Embryonic facial prominence (tissue), 1 donor: ENCODE measurements at regions not wholly inside any gene's neighbourhood (a gene's known extent, or its start where the extent isn't known, plus 50 kb on each side); places are given as distances from the start of the nearest gene placed in this dataset.

Experiments
- DNase-seq: peaks from one replicate; pipeline ENCODE4 v3.0.0-alpha.2; 2016; ENCODE audit errors: extremely low spot score

DNA sequence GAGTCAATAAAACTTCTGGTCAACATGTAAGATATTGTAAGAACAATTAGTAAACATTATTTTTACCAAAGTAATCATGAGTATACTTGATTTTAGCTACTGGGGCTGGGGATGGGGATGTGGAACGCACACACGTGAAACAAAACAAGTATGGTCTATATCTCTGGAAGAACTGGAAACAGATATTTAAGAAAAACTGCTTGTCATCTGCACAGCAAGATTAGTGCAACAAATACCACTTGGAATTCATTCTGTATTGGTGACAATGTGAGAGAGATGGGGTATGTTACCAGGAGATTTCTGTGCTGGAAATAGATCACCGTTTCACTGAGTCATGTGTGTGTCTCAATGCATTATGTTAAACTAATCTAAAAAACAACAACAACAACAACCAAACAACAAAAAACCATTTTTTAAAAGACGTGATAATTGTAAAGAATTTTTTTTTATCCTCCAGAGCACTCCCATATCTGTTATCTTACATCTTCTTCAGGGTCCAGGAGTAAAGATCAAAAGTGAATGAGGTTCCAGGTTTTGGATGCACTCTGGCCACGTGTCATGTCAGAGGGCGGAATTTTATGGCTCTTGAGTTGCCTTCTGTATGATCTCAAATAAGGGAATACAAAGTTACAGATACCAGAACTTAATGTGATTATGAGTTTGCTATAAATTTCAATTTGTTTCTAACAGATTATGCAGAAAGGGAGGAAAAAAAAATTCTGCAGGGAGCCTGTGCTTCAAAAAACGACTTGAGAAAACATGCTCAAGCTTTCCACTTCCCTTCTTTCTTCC lies 153.0 kb downstream of the BBOX1 start:
- DNase-seq, result no peak

DNA sequence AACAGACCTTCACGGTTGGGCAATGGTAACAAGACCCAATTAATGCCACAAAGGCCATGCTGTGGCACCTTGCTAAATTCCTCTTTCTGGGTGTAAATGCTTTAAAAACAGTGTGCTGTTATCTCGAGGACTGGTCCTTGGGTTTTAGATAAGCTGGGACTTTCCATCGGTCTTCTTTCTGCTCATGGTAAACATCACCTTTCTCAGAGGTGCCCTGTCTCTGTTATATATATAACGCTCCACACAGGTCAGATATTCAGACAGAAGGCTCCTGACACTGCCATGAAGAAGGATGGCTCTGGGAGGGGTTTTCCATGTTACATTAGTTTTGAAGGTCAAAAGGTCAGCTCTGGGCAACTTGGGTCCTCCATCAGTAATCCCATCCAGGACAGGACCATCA lies 151.6 kb downstream of the BBOX1 start:
- DNase-seq, result no peak

DNA sequence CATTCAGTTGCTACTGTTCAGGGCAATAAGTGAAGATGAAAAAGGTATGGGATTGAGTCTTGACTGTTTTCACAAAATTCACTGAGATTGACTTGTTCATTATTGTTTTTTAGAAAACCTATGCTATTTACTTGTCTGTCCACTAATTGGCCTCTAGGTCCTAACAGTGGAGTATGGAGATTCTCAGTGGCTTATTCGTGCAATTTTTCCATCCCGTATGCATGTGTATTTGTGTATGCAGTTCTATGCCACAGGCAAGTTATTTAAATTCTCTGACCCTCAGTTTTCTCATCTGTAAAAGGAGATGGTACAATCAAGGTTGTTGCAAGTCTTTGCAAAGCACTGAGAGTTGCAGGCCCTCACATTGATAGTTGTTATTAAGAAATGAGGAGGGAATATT lies 151.0 kb downstream of the BBOX1 start:
- DNase-seq, result no peak

- DNase-seq, result no peak
Measured at GRCh38 chr11:27188696-27189095, 148.1 kb downstream of the BBOX1 start.

GRCh38 chr11:27187848-27188621 lies 147.4 kb downstream of the BBOX1 start:
- DNase-seq, result no peak

DNA sequence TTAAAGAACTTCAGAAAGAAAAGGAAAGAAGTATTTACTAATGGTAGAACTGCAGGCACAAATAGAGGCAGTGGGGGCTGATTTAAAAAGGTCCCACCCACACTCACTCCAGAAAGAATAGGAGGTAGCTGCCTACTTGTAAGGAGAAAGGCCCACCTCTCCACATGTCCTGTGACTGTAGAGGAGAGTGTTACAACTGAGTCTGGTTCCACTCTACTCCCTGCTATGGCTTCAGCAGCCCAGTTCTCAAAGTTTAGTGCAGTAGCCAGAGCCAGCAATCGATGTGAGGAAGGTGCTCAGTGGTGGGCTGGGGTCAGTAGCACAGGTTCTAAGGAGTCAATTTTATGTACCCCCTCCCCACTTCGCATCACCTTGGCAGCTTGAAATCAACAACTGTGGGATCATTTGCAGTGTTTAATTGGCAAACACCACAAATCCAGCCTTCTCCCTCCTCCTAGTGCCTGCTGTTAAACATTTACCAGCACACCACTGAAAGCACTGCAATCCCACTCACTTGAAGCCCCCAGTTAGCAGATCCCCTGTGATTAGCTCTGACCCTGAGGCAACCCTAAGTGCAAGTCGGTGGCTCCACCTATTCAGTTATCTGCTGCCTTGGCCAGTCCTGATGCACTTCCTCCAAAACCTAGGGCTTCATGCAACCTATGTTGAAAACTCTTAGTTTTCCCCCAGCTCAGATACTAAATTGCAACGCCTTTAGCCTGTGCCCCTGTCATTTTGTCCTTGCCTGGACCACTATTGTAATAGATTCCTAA lies 146.6 kb downstream of the BBOX1 start:
- DNase-seq, result no peak

GRCh38 chr11:27186580-27186979 lies 146.0 kb downstream of the BBOX1 start:
- no peak for DNase-seq

GRCh38 chr11:27184458-27185312 lies 144.1 kb downstream of the BBOX1 start:
- DNase-seq, result no peak

- peak; percentile 65 for DNase-seq
Measured at GRCh38 chr11:27183672-27184457, 143.2 kb downstream of the BBOX1 start.

GRCh38 chr11:27179334-27179733 lies 138.7 kb downstream of the BBOX1 start:
- no peak for DNase-seq

GRCh38 chr11:27178859-27179258 lies 138.2 kb downstream of the BBOX1 start:
- DNase-seq, result no peak
